ENCODE measurements at regions not wholly inside any gene's neighbourhood (a gene's known extent, or its start where the extent isn't known, plus 50 kb on each side); places are given as distances from the start of the nearest gene placed in this dataset.

DNA sequence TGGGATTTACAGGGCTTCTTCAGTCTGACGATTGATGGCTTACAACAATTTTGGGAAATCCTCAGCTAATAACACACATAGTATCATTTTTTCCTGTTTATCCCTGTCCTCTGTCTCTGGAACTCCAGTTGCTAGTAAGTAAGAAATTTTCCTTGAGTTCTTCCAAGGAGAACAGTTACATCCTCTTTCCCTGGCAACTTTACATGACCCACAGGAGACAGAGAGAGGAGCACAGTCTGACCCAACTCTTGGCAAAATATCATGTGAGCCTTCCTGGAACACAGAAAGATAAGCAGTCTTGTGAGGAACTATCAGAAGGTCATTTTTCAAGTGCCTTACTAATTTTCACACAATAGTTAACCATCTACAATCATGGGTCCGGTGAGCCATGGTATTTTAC is 578.7 kb upstream of the PABPC4L start:
- TF ChIP-seq, protein P1, sequence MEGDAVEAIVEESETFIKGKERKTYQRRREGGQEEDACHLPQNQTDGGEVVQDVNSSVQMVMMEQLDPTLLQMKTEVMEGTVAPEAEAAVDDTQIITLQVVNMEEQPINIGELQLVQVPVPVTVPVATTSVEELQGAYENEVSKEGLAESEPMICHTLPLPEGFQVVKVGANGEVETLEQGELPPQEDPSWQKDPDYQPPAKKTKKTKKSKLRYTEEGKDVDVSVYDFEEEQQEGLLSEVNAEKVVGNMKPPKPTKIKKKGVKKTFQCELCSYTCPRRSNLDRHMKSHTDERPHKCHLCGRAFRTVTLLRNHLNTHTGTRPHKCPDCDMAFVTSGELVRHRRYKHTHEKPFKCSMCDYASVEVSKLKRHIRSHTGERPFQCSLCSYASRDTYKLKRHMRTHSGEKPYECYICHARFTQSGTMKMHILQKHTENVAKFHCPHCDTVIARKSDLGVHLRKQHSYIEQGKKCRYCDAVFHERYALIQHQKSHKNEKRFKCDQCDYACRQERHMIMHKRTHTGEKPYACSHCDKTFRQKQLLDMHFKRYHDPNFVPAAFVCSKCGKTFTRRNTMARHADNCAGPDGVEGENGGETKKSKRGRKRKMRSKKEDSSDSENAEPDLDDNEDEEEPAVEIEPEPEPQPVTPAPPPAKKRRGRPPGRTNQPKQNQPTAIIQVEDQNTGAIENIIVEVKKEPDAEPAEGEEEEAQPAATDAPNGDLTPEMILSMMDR (IDR thresholded peaks at IDR 0.05; ENCODE audit: extremely low read depth, insufficient read depth, missing control alignments): no peak
- no peak for DNase-seq (ENCODE audit: low spot score)
- in situ Hi-C loops (cut with MboI; ENCODE audit: low pct_unique_long_range_greater_than_20kb, low sequenced_read_pairs, unreplicated experiment): no loop called here

DNA sequence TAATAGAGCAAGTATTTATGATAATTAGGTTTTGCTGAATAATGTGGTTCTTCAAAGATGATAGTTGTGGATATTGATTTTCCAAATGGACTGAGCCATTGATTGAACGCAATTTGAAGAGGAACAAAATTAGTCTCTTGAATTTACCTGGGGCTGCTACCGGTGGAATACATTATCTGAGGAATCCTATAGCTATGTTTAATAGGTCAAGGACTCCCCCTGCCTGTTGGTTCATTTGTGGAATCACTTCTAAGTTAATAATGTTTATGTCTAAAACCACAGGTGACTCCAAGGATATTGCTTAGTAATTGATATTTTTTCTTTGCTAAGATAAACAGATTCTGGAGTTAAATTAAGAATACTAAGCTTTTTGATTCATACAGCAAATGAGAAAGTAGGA is 576.0 kb upstream of the PABPC4L start:
- TF ChIP-seq, protein P1 (IDR thresholded peaks at IDR 0.05; ENCODE audit: extremely low read depth, insufficient read depth, missing control alignments): peak; percentile 18
- no peak for DNase-seq (ENCODE audit: low spot score)
- in situ Hi-C loops (cut with MboI; ENCODE audit: low pct_unique_long_range_greater_than_20kb, low sequenced_read_pairs, unreplicated experiment): no loop called here

DNA sequence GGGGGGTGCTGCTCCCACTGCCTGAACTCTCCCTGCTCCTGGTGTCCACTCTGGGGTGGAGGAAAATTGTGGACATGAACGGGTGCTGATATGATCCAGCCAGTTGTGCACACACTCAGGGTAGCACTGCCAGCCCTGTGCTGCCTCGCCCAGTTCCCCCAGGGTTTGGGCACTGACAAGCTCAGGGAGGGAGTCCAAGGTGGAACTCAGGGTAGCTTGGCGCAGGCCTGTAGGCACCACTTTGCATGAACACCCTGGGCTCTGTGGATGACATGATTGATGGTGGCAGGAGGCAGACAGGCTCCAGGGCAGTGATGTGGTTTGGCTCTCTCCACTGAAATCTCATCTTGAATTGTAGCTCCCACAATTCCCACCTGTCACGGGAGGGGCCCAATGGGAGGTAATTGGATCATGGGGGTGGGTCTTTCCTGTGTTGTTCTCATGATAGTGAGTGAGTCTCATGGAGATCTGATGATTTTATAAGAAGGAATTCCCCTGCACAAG is 572.0 kb upstream of the PABPC4L start:
- TF ChIP-seq, protein P1 (IDR thresholded peaks at IDR 0.05; ENCODE audit: extremely low read depth, insufficient read depth, missing control alignments): no peak
- no peak for DNase-seq (ENCODE audit: low spot score)
- in situ Hi-C loops (cut with MboI; ENCODE audit: low pct_unique_long_range_greater_than_20kb, low sequenced_read_pairs, unreplicated experiment): no loop called here

DNA sequence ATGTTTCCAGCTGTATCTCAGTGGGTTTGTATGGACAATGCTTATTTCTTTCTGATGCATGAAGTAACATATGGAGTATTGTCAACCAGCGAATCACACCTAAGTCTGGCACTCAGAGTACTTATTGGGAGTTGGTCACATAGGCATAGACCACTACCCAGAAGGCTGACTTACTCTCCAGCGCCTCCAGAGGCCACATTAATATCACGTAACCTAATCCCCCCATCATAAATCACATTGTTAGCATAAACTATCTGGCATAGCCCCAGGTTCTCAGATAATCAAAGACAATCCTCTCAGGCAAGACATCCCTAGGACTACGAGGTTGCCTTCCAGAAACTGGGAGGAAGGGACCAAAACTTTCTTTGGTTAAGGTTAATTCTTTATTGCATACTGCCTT is 560.5 kb upstream of the PABPC4L start:
- DNase-seq (ENCODE audit: low spot score): no peak
- TF ChIP-seq, protein P1 (IDR thresholded peaks at IDR 0.05; ENCODE audit: extremely low read depth, insufficient read depth, missing control alignments): peak; percentile 41
- in situ Hi-C loops (cut with MboI; ENCODE audit: low pct_unique_long_range_greater_than_20kb, low sequenced_read_pairs, unreplicated experiment): no loop called here

DNA sequence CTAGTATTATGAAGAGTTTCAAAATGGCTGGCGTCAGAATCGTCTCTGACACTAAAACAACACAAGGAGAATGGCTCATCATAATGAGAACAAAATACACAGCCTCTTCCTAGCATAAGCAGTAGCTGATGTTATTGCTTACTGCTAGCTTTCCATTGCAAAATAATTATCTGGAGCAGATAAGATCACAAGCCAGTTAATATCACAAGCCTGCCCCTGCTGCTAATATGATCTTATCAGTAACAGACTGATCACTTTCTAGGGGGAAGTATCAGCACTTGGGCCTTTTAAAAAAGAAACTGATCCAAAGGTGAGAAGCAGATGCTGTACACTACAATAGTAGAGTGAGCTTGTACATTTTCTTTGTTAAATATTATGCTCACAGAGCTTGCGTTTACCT is 554.8 kb upstream of the PABPC4L start:
- in situ Hi-C loops (cut with MboI; ENCODE audit: low pct_unique_long_range_greater_than_20kb, low sequenced_read_pairs, unreplicated experiment): no loop called here
- DNase-seq (ENCODE audit: low spot score): no peak
- TF ChIP-seq, protein P1 (IDR thresholded peaks at IDR 0.05; ENCODE audit: extremely low read depth, insufficient read depth, missing control alignments): no peak

DNA sequence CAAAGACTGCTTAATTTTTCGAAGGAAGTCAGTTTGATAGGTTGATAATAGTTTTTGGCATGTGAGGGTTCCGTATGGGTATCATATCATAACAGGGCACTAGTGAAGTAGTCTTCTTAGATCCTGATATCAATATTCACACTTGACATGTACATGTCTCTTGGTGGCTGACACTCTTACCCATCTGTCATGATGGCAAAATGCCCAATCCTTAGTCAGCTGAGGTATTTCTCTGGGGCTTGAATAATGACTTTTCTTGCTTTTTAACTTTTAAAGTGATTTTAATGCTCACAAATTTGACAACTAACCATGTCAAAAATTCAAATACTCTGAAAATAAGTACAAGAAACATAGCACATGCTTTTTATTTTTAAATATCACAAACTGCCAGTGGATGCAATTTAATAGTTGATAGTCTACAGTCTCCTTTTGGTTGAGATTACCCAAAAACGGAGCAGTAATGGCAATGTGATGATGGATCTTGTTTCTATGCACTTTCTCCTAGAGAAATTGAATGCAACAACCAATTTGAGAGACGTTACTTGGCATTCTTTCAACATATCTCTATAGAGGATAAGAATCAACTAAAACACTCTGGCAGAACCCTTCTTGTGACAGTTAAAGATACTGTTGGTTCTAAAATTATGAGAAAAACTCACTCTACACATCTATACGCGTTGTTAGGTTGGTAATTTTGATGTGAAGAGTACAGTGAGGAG is 552.9 kb upstream of the PABPC4L start:
- DNase-seq (ENCODE audit: low spot score): no peak
- TF ChIP-seq, protein P1 (IDR thresholded peaks at IDR 0.05; ENCODE audit: extremely low read depth, insufficient read depth, missing control alignments): no peak
- in situ Hi-C loops (cut with MboI; ENCODE audit: low pct_unique_long_range_greater_than_20kb, low sequenced_read_pairs, unreplicated experiment): no loop called here
